ENCODE measurements at regions not wholly inside any gene's neighbourhood (a gene's known extent, or its start where the extent isn't known, plus 50 kb on each side); places are given as distances from the start of the nearest gene placed in this dataset.

DNA sequence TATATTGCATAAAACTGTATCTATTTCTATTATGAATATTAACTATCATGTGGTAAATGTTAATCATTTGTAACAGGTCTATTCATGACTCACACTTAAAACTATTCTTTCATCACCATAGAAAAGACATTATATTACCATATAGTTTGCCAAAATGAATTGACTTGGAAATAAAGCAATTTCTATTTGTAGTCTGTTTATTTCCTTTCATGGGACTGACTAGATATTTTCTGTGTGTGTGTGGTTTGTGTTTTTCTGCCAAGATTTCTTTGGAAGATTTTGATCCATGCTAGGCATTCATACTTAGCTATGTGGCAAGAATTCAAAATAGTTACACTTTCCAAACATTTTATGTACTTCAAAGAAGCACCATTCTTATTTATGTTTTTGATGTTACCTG lies 522.5 kb upstream of the AGTR1 start:
- intact Hi-C loops (cut with micrococcal nuclease), result no loop called here
- DNase-seq (ENCODE audit: low spot score), result no peak
- H3K27ac Mint-ChIP-seq, result no peak overlapping the region
- H3K27me3 Mint-ChIP-seq (ENCODE audit: insufficient read depth), result no peaks in the 10 kb centered on the region
- H3K36me3 Mint-ChIP-seq (ENCODE audit: low read depth), result no peaks in the 10 kb centered on the region
- H3K4me3 Mint-ChIP-seq, result no peak overlapping the region
- no peaks in the 10 kb centered on the region for H3K4me1 Mint-ChIP-seq (ENCODE audit: low read depth)
- no peaks in the 10 kb centered on the region for H3K9me3 Mint-ChIP-seq

GRCh38 chr3:148178503-148178902 lies 519.2 kb upstream of the AGTR1 start:
- Mint-ChIP-seq H3K4me1 (ENCODE audit: low read depth) (no peaks in the 10 kb centered on the region), H3K4me3 (no peak overlapping the region), H3K36me3 (ENCODE audit: low read depth) (no peaks in the 10 kb centered on the region), H3K27me3 (ENCODE audit: insufficient read depth) (no peaks in the 10 kb centered on the region), H3K9me3 (no peaks in the 10 kb centered on the region), H3K27ac (no peak overlapping the region)
- intact Hi-C loops (cut with micrococcal nuclease), result no loop called here
- DNase-seq (ENCODE audit: low spot score), result no peak

GRCh38 chr3:148184798-148185197 lies 512.9 kb upstream of the AGTR1 start:
- no peak overlapping the region for H3K4me3 Mint-ChIP-seq
- intact Hi-C loops (cut with micrococcal nuclease), result no loop called here
- no peak overlapping the region for H3K27ac Mint-ChIP-seq
- no peaks in the 10 kb centered on the region for H3K4me1 Mint-ChIP-seq (ENCODE audit: low read depth)
- H3K9me3 Mint-ChIP-seq, result no peaks in the 10 kb centered on the region
- no peaks in the 10 kb centered on the region for H3K36me3 Mint-ChIP-seq (ENCODE audit: low read depth)
- H3K27me3 Mint-ChIP-seq (ENCODE audit: insufficient read depth), result no peaks in the 10 kb centered on the region
- DNase-seq (ENCODE audit: low spot score), result no peak

DNA sequence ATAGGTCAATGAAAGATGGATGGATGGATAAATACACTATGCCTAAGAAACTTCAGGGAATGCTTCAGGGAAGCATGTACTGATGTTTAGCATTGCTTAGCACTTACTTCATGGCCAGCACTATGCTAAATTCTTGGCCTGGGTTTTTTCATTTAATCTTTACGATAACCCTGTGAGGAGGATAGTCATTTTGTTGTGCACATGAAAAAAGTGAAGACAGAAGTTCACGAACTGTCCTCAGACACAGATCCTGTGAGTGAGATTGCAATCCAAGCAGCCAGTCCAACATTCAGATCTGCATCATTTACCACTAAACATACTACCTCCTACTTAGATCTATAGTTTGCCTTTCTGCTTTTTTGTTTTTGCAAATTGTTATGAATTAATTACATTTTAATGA lies 510.8 kb upstream of the AGTR1 start:
- no peaks in the 10 kb centered on the region for H3K9me3 Mint-ChIP-seq
- no peak overlapping the region for H3K4me3 Mint-ChIP-seq
- no peaks in the 10 kb centered on the region for H3K4me1 Mint-ChIP-seq (ENCODE audit: low read depth)
- intact Hi-C loops (cut with micrococcal nuclease), result no loop called here
- DNase-seq (ENCODE audit: low spot score), result no peak
- no peak overlapping the region for H3K27ac Mint-ChIP-seq
- H3K36me3 Mint-ChIP-seq (ENCODE audit: low read depth), result no peaks in the 10 kb centered on the region
- no peaks in the 10 kb centered on the region for H3K27me3 Mint-ChIP-seq (ENCODE audit: insufficient read depth)

- Mint-ChIP-seq H3K4me3 (no peak overlapping the region), H3K9me3 (no peaks in the 10 kb centered on the region), H3K27ac (no peak overlapping the region), H3K4me1 (ENCODE audit: low read depth) (no peaks in the 10 kb centered on the region), H3K36me3 (ENCODE audit: low read depth) (no peaks in the 10 kb centered on the region), H3K27me3 (ENCODE audit: insufficient read depth) (no peaks in the 10 kb centered on the region)
- intact Hi-C loops (cut with micrococcal nuclease), result no loop called here
- no peak for DNase-seq (ENCODE audit: low spot score)
These were observed 510.4 kb upstream of the AGTR1 start for GRCh38 chr3:148187296-148187695.

- Mint-ChIP-seq H3K27me3 (ENCODE audit: insufficient read depth) (no peaks in the 10 kb centered on the region), H3K36me3 (ENCODE audit: low read depth) (no peaks in the 10 kb centered on the region), H3K27ac (no peak overlapping the region), H3K9me3 (no peaks in the 10 kb centered on the region), H3K4me1 (ENCODE audit: low read depth) (no peaks in the 10 kb centered on the region), H3K4me3 (no peak overlapping the region)
- intact Hi-C loops (cut with micrococcal nuclease), result no loop called here
- DNase-seq (ENCODE audit: low spot score), result no peak
These were observed 507.2 kb upstream of the AGTR1 start for GRCh38 chr3:148190441-148190990.

DNA sequence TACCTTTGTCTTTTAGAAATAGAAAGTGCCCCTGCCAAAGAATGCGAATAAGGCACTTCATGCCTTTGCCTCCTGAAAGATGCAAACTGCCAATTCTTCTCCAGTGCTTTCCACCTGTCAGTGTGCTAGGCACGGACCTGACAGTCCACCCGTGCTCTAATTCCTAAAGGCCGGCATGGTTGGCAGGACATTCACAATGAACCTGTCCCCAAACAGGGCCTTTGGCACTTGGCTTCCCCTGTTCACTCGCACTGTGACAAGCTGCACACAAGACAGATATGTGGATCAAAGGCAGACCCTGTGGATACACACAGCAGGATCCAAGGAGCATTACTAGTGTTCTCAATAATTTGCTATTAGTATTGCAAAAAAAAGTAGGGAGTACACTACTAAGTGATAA lies 505.7 kb upstream of the AGTR1 start:
- no peaks in the 10 kb centered on the region for H3K36me3 Mint-ChIP-seq (ENCODE audit: low read depth)

DNA sequence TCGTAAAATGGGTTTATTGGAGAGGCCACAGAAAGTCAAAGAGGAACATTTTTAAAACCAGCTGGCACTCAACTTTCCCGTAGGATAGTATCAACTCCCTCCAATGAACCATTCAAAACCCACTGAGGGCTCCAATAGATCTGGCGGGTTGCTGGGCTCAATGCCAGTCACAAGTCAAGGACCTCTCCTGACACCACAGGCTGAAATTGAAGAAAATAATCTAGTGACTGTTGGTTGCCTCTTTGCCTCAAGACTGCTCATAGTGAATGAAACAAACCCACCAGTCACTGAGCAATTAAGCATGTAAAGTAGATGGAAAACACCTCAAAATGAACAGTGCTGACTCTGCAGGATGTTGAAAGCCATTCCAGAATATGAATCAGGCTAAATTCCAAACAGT lies 500.6 kb upstream of the AGTR1 start:
- intact Hi-C loops (cut with micrococcal nuclease), result no loop called here
- no peak for DNase-seq (ENCODE audit: low spot score)
- Mint-ChIP-seq H3K27me3 (ENCODE audit: insufficient read depth) (no peaks in the 10 kb centered on the region), H3K27ac (no peak overlapping the region), H3K4me3 (no peak overlapping the region), H3K4me1 (ENCODE audit: low read depth) (no peaks in the 10 kb centered on the region), H3K36me3 (ENCODE audit: low read depth) (no peaks in the 10 kb centered on the region), H3K9me3 (peaks cover 10% of the 10 kb centered on the region)

More for the DNA sequence above, 505.7 kb upstream of the AGTR1 start:
- H3K27me3 Mint-ChIP-seq (ENCODE audit: insufficient read depth), result no peaks in the 10 kb centered on the region
- H3K4me3 Mint-ChIP-seq, result no peak overlapping the region
- no peaks in the 10 kb centered on the region for H3K9me3 Mint-ChIP-seq
- H3K4me1 Mint-ChIP-seq (ENCODE audit: low read depth), result no peaks in the 10 kb centered on the region
- intact Hi-C loops (cut with micrococcal nuclease), result no loop called here
- no peak for DNase-seq (ENCODE audit: low spot score)
- no peak overlapping the region for H3K27ac Mint-ChIP-seq

GRCh38 chr3:148202386-148202785 lies 495.3 kb upstream of the AGTR1 start:
- Mint-ChIP-seq H3K36me3 (ENCODE audit: low read depth) (no peaks in the 10 kb centered on the region), H3K4me3 (no peak overlapping the region), H3K9me3 (peaks cover 10% of the 10 kb centered on the region), H3K4me1 (ENCODE audit: low read depth) (no peaks in the 10 kb centered on the region), H3K27me3 (ENCODE audit: insufficient read depth) (no peaks in the 10 kb centered on the region), H3K27ac (no peak overlapping the region)
- intact Hi-C loops (cut with micrococcal nuclease), result no loop called here
- no peak for DNase-seq (ENCODE audit: low spot score)

- Mint-ChIP-seq H3K4me1 (ENCODE audit: low read depth) (no peaks in the 10 kb centered on the region), H3K27ac (no peak overlapping the region), H3K9me3 (peaks cover 5% of the 10 kb centered on the region), H3K27me3 (ENCODE audit: insufficient read depth) (no peaks in the 10 kb centered on the region), H3K4me3 (no peak overlapping the region), H3K36me3 (ENCODE audit: low read depth) (no peaks in the 10 kb centered on the region)
- intact Hi-C loops (cut with micrococcal nuclease), result no loop called here
- DNase-seq (ENCODE audit: low spot score), result no peak
These were observed 494.2 kb upstream of the AGTR1 start for GRCh38 chr3:148203297-148204010.

DNA sequence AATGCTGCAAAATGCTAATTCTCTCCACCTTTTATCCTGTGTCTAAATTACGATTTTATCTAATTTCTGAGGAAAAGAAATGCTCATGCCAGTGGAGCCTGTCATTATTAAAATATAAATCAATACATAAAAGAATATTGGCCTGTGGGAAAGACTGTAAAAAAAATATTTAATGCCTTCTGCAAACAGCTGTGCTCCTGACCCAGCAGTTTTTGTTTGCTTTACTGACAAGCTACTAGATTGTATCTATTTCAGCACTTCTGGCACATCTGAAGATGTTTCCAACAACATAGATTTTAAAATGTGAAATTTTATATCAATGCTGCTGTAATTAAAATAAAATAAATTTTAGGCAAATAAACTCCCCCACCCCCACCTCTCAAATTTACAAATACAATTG lies 493.6 kb upstream of the AGTR1 start:
- no peak overlapping the region for H3K4me3 Mint-ChIP-seq
- no peaks in the 10 kb centered on the region for H3K27me3 Mint-ChIP-seq (ENCODE audit: insufficient read depth)
- DNase-seq (ENCODE audit: low spot score), result no peak
- H3K27ac Mint-ChIP-seq, result no peak overlapping the region
- intact Hi-C loops (cut with micrococcal nuclease), result no loop called here
- no peaks in the 10 kb centered on the region for H3K4me1 Mint-ChIP-seq (ENCODE audit: low read depth)
- peaks cover 5% of the 10 kb centered on the region for H3K9me3 Mint-ChIP-seq
- no peaks in the 10 kb centered on the region for H3K36me3 Mint-ChIP-seq (ENCODE audit: low read depth)

GRCh38 chr3:148205977-148206376 lies 491.7 kb upstream of the AGTR1 start:
- H3K36me3 Mint-ChIP-seq (ENCODE audit: low read depth), result no peaks in the 10 kb centered on the region
- no peaks in the 10 kb centered on the region for H3K9me3 Mint-ChIP-seq
- no peaks in the 10 kb centered on the region for H3K27me3 Mint-ChIP-seq (ENCODE audit: insufficient read depth)
- no peak for DNase-seq (ENCODE audit: low spot score)
- H3K4me3 Mint-ChIP-seq, result no peak overlapping the region
- intact Hi-C loops (cut with micrococcal nuclease), result no loop called here
- H3K4me1 Mint-ChIP-seq (ENCODE audit: low read depth), result no peaks in the 10 kb centered on the region
- H3K27ac Mint-ChIP-seq, result no peak overlapping the region

DNA sequence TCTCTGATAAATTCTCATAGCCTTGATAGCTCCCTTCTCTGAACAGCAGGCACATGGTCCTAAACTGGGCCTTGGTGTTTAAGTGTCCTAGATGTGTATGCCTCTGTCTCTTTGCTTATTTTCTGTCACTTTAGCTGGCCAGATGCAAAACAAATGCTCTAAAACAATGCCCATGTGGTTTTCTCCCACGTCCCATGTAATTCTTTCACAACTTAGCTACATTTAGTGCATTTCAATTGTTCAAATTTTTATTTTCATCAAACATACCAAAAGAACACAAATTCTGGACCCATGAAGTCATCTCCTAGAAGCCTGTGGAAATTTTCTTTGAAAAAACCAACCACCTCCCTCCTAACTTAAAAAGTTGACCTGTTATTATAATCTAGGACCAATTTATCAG lies 491.3 kb upstream of the AGTR1 start:
- no peak overlapping the region for H3K4me3 Mint-ChIP-seq
- H3K4me1 Mint-ChIP-seq (ENCODE audit: low read depth), result no peaks in the 10 kb centered on the region
- intact Hi-C loops (cut with micrococcal nuclease), result no loop called here
- H3K27me3 Mint-ChIP-seq (ENCODE audit: insufficient read depth), result no peaks in the 10 kb centered on the region
- no peaks in the 10 kb centered on the region for H3K36me3 Mint-ChIP-seq (ENCODE audit: low read depth)
- no peaks in the 10 kb centered on the region for H3K9me3 Mint-ChIP-seq
- no peak for DNase-seq (ENCODE audit: low spot score)
- H3K27ac Mint-ChIP-seq, result no peak overlapping the region

GRCh38 chr3:148208975-148209374 lies 488.7 kb upstream of the AGTR1 start:
- H3K9me3 Mint-ChIP-seq, result no peaks in the 10 kb centered on the region
- H3K36me3 Mint-ChIP-seq (ENCODE audit: low read depth), result no peaks in the 10 kb centered on the region
- DNase-seq (ENCODE audit: low spot score), result no peak
- H3K4me3 Mint-ChIP-seq, result no peak overlapping the region
- no peaks in the 10 kb centered on the region for H3K27me3 Mint-ChIP-seq (ENCODE audit: insufficient read depth)
- no peak overlapping the region for H3K27ac Mint-ChIP-seq
- H3K4me1 Mint-ChIP-seq (ENCODE audit: low read depth), result no peaks in the 10 kb centered on the region
- intact Hi-C loops (cut with micrococcal nuclease), result no loop called here
